NCI-H2107 treated with DMSO at 0.1 percent for 48 hours (cell line): ENCODE measurements at regions not wholly inside any gene's neighbourhood (a gene's known extent, or its start where the extent isn't known, plus 50 kb on each side); places are given as distances from the start of the nearest gene placed in this dataset.
"Not testable (repeated sequence)": the region's sequence is repeated elsewhere in the genome, so short reads cannot be mapped to it uniquely, and the experiment has no call there.

ENCODE experiments used
- DNase-seq: peaks from one replicate; lab custom pipeline; 2025; ENCODE audit not compliant: unreplicated experiment; lab: John Stamatoyannopoulos, UW

DNA sequence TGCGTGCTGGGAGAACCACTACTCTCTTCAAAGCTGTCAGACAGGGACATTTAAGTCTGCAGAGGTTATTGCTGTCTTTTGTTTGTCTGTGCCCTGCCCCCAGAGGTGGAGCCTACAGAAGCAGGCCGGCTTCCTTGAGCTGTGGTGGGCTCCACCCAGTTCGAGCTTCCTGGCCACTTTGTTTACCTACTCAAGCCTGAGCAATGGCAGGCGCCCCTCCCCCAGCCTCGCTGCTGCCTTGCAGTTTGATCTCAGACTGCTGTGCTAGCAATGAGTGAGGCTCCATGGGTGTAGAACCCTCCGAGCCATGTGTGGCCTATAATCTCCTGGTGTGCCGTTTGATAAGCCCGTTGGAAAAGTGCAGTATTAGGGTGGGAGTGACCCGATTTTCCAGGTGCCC, 542.5 kb upstream of the KLF4 start:
- not testable (repeated sequence) for DNase-seq

DNA sequence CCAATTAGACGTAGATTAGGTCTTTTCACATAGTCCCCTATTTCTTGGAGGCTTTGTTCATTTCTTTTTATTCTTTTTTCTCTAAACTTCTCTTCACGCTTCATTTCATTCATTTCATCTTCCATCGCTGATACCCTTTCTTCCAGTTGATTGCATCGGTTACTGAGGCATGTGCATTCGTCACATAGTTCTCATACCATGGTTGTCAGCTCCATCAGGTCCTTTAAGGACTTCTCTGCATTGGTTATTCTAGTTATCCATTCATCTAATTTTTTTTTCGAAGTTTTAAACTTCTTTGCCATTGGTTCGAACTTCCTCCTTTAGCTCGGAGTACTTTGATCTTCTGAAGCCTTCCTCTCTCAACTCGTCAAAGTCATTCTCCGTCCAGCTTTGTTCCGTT, 541.7 kb upstream of the KLF4 start:
- not testable (repeated sequence) for DNase-seq

DNA sequence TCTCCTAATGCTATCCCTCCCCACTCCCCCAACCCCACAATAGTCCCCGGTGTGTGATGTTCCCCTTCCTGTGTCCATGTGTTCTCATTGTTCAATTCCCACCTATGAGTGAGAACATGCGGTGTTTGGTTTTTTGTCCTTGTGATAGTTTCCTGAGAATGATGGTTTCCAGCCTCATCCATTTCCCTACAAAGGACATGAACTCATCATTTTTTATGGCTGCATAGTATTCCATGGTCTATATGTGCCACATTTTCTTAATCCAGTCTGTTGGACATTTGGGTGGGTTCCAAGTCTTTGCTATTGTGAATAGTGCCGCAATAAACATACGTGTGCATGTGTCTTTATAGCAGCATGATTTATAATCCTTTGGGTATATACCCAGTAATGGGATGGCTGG, 537.1 kb upstream of the KLF4 start:
- DNase-seq, result not testable (repeated sequence)

DNA sequence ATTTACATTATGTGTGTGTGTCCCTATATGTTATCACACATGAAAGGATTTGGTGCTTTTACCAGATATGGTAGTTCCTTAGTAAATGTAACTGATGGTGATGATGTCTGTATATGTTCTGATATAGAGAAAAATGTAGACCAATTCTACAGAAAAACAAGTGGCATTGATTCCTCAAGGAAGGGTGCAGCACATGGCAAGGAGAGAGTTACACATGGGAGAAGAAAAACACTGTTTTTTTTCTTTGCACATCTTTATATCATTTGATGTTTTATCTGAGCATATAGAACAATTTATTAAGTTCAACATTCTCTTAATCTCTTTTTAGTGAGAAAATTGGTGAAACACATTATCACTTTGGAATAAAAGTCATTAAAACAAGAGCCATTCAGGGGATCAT, 535.0 kb upstream of the KLF4 start:
- no peak for DNase-seq

DNA sequence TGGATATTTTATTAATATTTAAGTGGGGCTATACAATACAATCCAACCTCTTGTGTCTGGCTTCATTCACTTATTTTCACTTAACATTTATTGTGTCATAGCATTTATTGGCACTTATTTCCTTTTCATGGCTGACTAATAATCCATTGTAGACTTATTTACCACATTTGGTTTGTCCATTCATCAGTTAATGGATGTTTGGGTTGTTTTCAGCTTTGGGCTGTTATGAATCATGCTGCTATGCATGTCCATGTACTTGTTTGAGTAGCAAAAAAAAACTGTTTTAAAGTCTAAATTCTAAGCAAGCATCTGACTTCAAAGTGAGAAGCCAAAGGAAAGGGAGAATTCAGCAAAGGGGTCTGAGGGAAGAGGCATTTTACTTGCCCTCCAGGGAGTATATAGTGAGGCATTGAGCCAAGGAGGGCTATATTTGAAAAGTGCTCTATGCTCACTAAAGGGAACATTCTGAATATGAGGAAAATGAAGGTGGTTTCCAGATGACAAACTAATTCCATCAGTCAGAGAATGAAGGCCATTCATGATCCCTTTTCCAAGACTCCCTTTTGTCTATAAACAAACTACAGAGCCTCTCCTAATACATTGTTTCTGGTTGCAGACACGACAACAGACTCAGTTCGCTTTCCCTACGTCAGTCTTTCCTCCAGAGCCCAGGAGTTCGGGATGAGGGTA, 532.8 kb upstream of the KLF4 start:
- no peak for DNase-seq

DNA sequence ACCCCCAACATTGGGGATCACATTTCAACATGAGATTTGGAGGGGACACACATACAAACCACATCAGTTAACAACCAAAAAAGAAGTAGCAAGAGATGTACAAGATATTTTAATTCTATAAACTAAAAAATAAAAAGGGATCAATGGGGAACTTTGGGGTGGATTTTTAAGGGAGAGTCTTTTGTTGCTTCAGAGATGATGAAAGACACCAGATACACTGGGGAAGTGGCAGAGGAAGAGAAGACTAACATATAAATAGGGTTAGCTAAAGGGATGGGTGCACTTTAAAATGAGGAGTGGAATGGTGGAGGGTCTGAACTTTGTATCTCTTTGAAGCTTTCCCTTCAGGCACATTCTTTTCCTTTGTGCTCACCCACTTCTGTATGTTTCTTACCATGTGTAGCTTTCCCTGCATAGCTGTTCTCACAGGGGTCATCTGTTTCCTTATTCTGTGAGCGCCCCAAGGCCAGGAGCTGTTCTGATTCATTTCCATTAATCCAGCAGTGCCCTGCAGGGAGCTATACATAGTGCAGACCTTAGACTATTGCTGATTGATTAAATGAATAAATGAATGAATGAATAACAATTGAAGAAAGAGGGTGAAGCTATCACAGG, 531.6 kb upstream of the KLF4 start:
- no peak for DNase-seq

DNA sequence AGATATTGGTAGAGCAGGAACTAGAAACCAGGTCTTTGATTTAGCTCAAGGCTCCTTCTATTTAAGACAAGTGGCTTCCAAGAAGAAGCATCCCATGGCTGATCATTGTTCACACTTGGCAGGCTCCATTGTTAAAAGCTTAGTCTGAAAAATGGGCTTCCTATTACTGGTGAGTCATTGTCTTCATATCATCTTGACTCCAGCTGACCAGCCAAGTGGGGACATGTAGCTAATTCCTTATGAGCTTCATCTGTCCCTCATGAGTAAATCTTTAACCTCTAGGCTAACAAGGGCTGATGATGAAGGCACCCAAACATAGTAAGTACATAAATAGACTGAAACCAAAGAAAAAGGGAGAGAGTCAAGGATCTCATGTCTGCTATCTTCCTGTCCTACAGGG, 530.3 kb upstream of the KLF4 start:
- DNase-seq, result no peak

DNA sequence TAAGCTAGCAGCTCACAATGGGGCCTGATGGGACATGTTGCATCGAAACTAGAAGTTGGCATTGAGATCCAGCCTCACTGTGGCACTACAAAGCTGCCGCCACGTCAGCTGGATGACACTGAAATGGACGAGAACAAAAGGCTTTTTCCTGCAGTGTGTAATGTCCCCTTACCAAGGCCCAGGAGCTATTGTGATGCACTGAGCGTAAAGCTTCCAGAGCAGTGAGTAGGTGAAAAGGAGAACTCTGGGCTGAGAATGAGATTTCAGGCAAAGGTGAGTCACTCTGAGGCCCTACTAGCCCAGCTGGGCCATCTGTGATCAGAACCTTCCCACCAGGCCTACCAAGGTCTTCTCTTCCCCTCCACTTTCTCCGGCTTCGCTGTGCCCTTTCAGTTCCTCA, 528.1 kb upstream of the KLF4 start:
- no peak for DNase-seq

DNA sequence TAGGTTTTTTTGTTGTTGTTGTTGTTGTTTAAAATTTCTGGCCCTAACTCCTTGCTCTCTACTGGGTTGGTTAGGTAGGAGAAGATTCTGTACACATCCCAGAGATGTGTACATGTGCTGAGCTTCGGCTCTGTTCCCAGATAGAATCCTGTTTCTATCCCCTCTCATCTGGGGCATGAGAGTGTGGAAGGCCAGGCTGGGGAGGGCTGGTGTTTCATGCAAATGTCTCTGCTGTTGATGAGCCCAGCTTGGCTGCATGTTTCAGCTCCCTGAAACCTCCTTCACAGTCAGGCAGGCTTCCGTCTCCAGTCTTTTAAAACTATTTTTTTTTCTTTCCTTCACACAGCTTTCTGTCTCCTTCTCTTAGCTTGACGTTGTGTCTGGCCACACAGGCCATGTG, 526.9 kb upstream of the KLF4 start:
- DNase-seq, result no peak

DNA sequence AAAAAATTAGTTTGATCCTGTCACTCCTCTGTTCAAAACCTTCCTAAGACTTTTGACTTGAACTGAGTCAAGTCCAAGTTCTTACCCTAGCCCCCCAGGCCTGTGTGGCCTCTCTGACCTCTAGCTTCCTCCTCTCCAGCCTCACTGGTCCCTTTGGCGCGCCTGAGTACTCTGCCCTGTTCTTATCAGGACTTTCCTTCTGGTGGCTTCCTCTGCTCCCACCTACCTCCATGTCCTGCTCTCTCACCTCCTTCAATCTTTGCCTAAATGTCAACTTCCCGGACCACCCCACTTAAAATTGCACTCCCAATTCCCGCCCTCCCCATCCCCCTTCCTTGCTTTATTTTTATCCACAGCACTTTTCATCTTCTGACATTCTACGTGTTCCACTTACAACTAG, 526.1 kb upstream of the KLF4 start:
- DNase-seq, result no peak

DNA sequence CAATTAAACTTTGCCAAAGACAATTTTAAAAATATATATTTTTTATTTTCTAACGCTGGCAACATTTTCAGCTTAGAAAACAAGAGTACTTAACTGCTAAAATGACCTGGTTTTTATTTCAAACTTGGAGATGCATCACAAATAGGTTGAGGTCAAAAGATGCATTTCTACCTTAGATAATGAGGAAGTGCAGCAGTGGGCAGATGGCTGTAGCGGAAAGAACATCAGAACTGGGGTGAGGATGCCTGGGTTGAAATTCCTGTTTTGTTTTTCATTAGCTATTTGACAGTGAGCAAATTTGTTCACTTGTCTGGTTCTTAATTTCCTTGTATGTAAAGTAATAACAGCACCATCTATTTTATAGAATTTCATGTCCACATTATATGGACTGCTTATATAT, 524.8 kb upstream of the KLF4 start:
- DNase-seq, result no peak

DNA sequence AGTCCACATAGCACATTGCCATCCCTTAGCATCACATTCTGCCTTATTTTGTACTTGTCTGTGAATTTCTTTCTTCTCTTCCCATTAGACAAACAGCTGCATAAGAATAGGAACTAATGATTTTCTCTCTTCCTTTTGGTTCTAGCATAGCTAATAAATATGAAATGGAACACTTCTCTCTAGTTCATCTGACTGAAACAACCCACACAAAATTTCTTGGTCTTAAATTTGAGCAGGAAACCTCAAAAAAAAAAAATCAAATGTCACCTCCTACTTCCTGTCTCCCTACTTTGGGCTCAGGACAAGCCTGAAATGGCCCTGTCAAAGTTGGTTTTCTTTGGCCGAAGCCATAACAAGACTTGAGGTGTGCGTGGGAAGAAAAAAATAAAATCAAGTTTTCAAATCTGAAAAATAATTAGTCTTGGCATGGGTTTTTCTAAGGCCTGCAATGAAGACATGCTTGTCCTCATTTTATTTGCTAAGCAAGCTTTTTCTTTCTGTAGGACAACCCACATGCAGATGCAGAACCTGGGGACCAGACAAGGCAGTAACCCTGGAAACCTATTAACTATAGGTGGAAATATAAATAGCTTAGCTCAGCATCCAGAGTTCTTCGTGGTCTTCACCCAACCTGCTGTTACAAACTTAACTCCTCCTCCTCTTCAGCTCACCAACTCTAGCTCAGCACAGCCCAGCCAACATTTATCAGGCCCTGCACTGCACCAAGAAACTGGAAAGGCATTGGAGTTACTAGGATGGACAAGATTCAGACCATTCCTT, 523.5 kb upstream of the KLF4 start:
- no peak for DNase-seq

DNA sequence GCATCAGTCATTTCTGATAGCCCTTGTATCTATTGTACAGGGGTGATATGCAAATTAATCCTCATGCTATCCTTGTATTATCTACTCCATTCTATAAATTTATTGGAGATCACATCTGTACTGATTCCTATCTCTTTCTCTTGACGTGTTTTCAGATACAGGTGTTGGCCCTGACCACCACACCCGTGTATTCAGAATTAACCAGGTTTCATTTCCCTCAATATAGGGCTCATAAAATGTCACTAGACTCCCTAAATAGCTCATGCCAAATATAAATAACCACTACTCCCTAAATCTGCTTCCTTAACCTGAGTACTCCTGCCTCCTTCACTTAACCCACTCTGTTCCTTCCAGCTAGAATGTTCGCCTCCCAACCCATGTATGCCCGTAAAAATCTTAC, 522.8 kb upstream of the KLF4 start:
- no peak for DNase-seq

DNA sequence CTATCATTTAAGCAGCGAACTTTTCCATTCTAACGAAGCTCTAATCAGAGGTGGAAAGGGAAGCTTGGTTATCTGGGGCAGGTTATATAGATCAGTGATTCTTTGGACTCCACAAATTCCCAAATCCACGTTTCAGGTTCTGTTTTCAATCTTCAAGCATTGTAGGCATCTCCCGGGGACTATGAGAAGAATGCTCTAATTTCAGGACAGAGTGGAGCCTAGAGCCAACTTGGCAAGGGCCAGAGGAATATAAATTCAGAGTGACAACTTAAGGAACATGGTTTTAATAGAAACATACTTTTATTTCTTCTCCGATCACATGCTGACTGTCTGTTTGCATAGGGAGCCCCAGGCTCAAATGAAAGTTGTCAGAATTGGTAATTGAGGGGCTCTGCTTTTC, 514.0 kb upstream of the KLF4 start:
- DNase-seq, result no peak

DNA sequence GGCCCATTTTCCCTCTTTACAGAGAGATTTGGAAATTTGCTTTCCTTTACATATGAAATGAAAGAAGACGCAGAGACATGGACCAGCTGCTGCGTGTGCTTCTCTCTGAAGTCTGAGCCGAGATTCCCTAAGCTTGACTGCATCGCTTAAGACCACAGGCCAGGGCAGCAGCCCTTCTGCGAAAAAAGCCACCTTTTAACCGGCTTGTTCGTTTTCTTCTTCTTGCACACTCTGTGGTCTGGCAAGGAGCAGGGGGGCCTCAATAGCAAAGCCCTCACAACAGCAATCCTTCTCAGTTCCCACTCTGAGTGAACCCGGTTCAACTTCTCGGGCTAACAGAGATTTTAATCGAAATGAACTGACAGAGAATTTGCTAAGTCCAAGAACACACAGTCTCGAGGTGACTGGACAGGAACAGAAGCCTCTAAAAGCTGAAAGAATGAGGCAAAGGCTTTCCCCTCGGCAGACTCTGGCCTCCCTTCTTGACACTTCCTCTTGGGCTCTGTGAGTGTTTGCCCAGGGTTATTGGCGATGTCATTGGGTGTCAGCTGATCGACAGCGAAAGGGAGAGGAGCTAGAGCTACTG, 512.9 kb upstream of the KLF4 start:
- no peak for DNase-seq

DNA sequence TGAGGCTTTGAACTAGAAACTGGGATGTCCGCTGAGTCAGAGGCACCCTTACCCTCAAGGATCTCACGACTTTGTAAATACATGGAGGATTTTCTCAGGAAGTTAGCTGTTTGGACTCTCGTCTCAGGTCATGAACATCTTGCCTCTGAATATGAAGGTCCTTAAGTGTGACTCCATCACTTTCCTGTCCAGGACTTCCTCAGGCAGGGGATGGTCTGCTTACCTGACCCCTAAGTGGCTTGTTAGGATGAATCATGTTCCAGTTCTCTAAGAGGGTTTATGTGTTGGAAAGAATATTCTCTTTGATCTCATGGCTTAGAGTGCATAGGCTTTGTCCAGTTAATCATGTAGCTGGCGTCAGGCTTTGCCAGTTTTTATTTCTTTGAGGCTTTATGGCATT, 511.7 kb upstream of the KLF4 start:
- DNase-seq, result no peak

DNA sequence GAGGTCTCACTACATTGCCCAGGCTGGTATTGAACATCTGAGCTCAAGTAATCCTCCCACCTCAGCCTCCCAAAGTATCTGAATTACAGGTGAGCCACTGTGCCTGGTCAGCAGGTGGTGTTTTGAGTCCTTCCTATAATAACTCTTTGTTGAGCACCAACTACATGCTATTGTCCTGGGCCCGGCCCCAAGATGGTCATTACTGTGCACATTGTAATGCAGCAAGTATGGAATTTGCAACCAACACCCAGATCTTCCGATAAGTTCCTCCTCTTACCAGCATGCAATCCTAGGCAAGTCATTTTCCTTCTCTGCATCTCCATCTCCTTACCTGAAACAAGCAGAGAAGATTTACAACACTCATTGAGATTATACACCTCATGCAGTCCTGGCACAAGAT, 510.3 kb upstream of the KLF4 start:
- DNase-seq, result no peak

DNA sequence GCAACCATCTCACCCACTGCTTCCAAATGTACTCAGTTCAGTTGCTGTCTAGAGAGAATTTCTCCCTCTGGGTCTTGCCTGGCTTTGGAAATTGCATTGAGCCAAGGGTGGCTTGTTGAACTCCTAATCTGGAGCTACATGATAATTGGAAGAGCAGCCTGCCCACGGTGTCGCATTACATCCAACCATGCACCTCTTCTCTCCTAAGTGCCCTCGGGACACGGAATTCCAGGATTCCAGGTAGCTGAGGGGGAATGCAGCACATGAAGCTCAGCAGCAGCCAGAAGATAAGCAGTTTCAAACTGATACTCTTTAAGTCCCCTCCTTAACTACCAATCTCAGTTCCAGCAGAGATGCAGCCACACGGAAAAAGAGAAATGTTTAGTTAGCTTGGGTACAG, 509.4 kb upstream of the KLF4 start:
- DNase-seq, result no peak

DNA sequence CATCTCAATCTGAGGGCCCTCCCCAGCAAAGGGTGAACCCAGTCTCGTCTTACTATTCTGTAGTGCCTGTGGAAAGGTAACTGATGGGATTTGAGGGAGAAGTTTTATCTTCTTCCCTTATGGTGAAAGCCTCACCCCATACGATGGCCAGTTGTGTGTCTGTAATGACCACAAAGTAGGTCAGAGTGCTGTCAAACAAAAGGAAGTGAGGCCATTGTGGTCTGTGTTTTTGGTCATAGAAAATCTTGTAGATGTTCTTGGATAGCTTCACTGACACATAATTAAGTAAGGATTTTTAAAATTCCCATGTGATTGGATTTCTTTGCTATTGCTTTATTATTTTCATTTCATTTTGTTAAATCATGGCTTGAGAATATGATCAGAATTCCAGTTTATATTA, 505.1 kb upstream of the KLF4 start:
- DNase-seq, result no peak

DNA sequence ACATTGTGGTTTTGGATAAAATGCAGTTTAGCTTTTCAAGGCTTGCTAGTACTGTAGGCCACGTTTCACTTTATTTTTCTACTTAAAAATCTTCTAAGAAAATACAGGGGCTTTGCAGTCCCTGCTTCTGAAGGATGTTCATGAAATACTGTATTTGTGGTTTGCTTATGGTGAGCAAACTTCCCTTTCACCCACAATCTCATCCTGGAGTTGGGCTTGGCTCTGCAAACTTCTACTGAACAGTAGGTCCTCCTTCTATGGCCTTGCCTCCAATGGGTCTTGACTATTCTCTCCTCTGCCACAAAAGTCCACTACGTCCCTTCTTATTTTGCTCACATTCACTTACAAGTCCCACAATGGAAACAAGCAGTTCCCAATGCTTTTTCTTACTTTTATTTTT, 502.7 kb upstream of the KLF4 start:
- DNase-seq, result no peak

DNA sequence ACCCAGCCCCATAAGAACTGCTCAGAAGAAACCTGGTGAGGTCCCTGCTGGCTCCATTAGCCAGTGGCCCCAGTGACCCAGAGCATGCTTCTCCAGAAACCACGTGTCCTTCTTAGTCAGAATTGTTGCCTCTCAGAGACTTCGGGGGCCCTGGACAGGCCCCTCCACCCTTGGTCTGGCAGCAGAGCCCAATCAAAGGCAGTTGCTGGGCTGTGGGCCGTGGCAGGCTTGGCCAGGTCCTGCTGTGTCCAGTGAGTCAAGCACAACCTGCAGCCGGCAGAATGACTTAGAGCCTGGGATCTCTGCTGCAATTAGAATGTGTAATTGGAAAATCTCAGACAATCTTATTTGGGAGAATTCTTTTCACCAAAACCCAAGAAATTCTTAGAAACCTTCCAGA, 502.0 kb upstream of the KLF4 start:
- DNase-seq, result no peak

DNA sequence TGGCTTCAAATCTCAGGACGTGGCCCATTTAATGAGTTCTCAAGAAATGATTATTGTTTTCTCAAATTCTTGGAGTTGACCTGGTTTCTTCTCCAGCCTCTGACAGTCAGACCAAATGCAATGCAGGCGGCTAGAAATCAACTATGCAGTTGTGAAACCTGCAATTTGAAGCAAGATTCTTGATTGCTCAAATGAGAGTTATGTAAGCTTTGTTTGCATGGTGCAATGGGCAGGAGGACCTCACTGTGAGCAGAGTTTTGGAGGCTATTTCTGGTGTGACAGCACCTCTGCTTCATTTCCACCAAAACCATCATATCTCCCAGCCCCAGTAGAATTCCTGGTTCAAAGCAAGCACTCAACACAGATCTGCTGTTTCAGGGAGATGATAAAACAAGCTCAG, 500.0 kb upstream of the KLF4 start:
- no peak for DNase-seq
